ENCODE measurements at regions not wholly inside any gene's neighbourhood (a gene's known extent, or its start where the extent isn't known, plus 50 kb on each side); places are given as distances from the start of the nearest gene placed in this dataset.
"Not testable (repeated sequence)": the region's sequence is repeated elsewhere in the genome, so short reads cannot be mapped to it uniquely, and the experiment has no call there.

- H3K27ac Mint-ChIP-seq = no peak overlapping the region
- no peaks in the 10 kb centered on the region for H3K4me1 Mint-ChIP-seq
- DNase-seq = no peak
- POLR2A ChIA-PET = no interaction called here
- no peak overlapping the region for H3K4me3 Mint-ChIP-seq
- no peaks in the 10 kb centered on the region for H3K27me3 Mint-ChIP-seq
- CTCF ChIA-PET = no interaction called here
- H3K9me3 Mint-ChIP-seq = peaks cover 2% of the 10 kb centered on the region
- no peaks in the 10 kb centered on the region for H3K36me3 Mint-ChIP-seq (ENCODE audit: low read depth)
Measured at GRCh38 chr9:102652471-102652870, 342.7 kb upstream of the CYLC2 start.

GRCh38 chr9:102650896-102651295 is 344.2 kb upstream of the CYLC2 start:
- Mint-ChIP-seq H3K4me3 (no peak overlapping the region), H3K27ac (no peak overlapping the region), H3K4me1 (no peaks in the 10 kb centered on the region), H3K36me3 (ENCODE audit: low read depth) (no peaks in the 10 kb centered on the region), H3K27me3 (no peaks in the 10 kb centered on the region), H3K9me3 (peaks cover 2% of the 10 kb centered on the region)
- ChIA-PET CTCF (no interaction called here), POLR2A (no interaction called here)
- no peak for DNase-seq

- CTCF ChIA-PET = no interaction called here
- Mint-ChIP-seq H3K27me3 (no peaks in the 10 kb centered on the region), H3K4me1 (no peaks in the 10 kb centered on the region), H3K4me3 (no peak overlapping the region), H3K27ac (no peak overlapping the region), H3K36me3 (ENCODE audit: low read depth) (no peaks in the 10 kb centered on the region), H3K9me3 (peaks cover 7% of the 10 kb centered on the region)
- DNase-seq = no peak
- POLR2A ChIA-PET = no interaction called here
Measured at GRCh38 chr9:102642651-102643050, 352.5 kb upstream of the CYLC2 start.

GRCh38 chr9:102631559-102631958 is 363.6 kb upstream of the CYLC2 start:
- H3K4me1 Mint-ChIP-seq = no peaks in the 10 kb centered on the region
- ChIA-PET CTCF (no interaction called here), POLR2A (no interaction called here)
- H3K36me3 Mint-ChIP-seq (ENCODE audit: low read depth) = no peaks in the 10 kb centered on the region
- H3K4me3 Mint-ChIP-seq = no peak overlapping the region
- peaks cover 3% of the 10 kb centered on the region for H3K9me3 Mint-ChIP-seq
- no peak overlapping the region for H3K27ac Mint-ChIP-seq
- DNase-seq = no peak
- H3K27me3 Mint-ChIP-seq = no peaks in the 10 kb centered on the region

- Mint-ChIP-seq H3K9me3 (peaks cover 8% of the 10 kb centered on the region), H3K4me3 (no peak overlapping the region), H3K27ac (no peak overlapping the region), H3K27me3 (no peaks in the 10 kb centered on the region), H3K4me1 (no peaks in the 10 kb centered on the region), H3K36me3 (ENCODE audit: low read depth) (no peaks in the 10 kb centered on the region)
- ChIA-PET POLR2A (no interaction called here), CTCF (no interaction called here)
- no peak for DNase-seq
Measured at GRCh38 chr9:102609461-102609860, 385.7 kb upstream of the CYLC2 start.

- H3K9me3 Mint-ChIP-seq = peaks cover 18% of the 10 kb centered on the region
- H3K4me1 Mint-ChIP-seq; H3K27ac Mint-ChIP-seq; CTCF ChIA-PET; H3K36me3 Mint-ChIP-seq (ENCODE audit: low read depth); DNase-seq; H3K4me3 Mint-ChIP-seq; POLR2A ChIA-PET; H3K27me3 Mint-ChIP-seq: not testable (repeated sequence)
Measured at GRCh38 chr9:102603198-102604195, 391.6 kb upstream of the CYLC2 start.

- no peaks in the 10 kb centered on the region for H3K4me1 Mint-ChIP-seq
- peaks cover 11% of the 10 kb centered on the region for H3K9me3 Mint-ChIP-seq
Measured at GRCh38 chr9:102594241-102594640, 400.9 kb upstream of the CYLC2 start.

GRCh38 chr9:102587281-102587680 is 407.9 kb upstream of the CYLC2 start:
- H3K36me3 Mint-ChIP-seq (ENCODE audit: low read depth) = no peaks in the 10 kb centered on the region
- ChIA-PET CTCF (no interaction called here), POLR2A (no interaction called here)
- H3K4me1 Mint-ChIP-seq = no peaks in the 10 kb centered on the region
- H3K9me3 Mint-ChIP-seq = peaks cover 2% of the 10 kb centered on the region
- no peak overlapping the region for H3K4me3 Mint-ChIP-seq
- no peak overlapping the region for H3K27ac Mint-ChIP-seq
- no peaks in the 10 kb centered on the region for H3K27me3 Mint-ChIP-seq
- DNase-seq = no peak

More at GRCh38 chr9:102594241-102594640, 400.9 kb upstream of the CYLC2 start:
- Mint-ChIP-seq H3K27ac (no peak overlapping the region), H3K36me3 (ENCODE audit: low read depth) (no peaks in the 10 kb centered on the region), H3K4me3 (no peak overlapping the region), H3K27me3 (no peaks in the 10 kb centered on the region)
- ChIA-PET POLR2A (no interaction called here), CTCF (no interaction called here)
- no peak for DNase-seq

GRCh38 chr9:102569436-102569835 is 425.7 kb upstream of the CYLC2 start:
- CTCF ChIA-PET = no interaction called here
- Mint-ChIP-seq H3K27me3 (no peaks in the 10 kb centered on the region), H3K36me3 (ENCODE audit: low read depth) (no peaks in the 10 kb centered on the region)

GRCh38 chr9:102551346-102551745 is 443.8 kb upstream of the CYLC2 start:
- Mint-ChIP-seq H3K27me3 (no peaks in the 10 kb centered on the region), H3K36me3 (ENCODE audit: low read depth) (no peaks in the 10 kb centered on the region), H3K4me1 (no peaks in the 10 kb centered on the region), H3K9me3 (peaks cover 34% of the 10 kb centered on the region), H3K27ac (no peak overlapping the region), H3K4me3 (no peak overlapping the region)
- no peak for DNase-seq
- ChIA-PET POLR2A (no interaction called here), CTCF (no interaction called here)

More at GRCh38 chr9:102569436-102569835, 425.7 kb upstream of the CYLC2 start:
- POLR2A ChIA-PET = interaction anchor here (0.5 kb wide), 1 partner anchor 545 kb away, joined by 3 read pairs; no protein-coding TSS in a partner anchor
- H3K4me3 Mint-ChIP-seq = no peak overlapping the region
- H3K27ac Mint-ChIP-seq = no peak overlapping the region
- H3K9me3 Mint-ChIP-seq = peaks cover 7% of the 10 kb centered on the region
- no peaks in the 10 kb centered on the region for H3K4me1 Mint-ChIP-seq
- no peak for DNase-seq

- Mint-ChIP-seq H3K27me3 (no peaks in the 10 kb centered on the region), H3K36me3 (ENCODE audit: low read depth) (no peaks in the 10 kb centered on the region), H3K27ac (no peak overlapping the region), H3K9me3 (peaks cover 34% of the 10 kb centered on the region), H3K4me1 (no peaks in the 10 kb centered on the region), H3K4me3 (no peak overlapping the region)
- ChIA-PET CTCF (no interaction called here), POLR2A (no interaction called here)
- DNase-seq = no peak
Measured at GRCh38 chr9:102550886-102551285, 444.2 kb upstream of the CYLC2 start.

- no peaks in the 10 kb centered on the region for H3K4me1 Mint-ChIP-seq
- no peak overlapping the region for H3K27ac Mint-ChIP-seq
- no peaks in the 10 kb centered on the region for H3K36me3 Mint-ChIP-seq (ENCODE audit: low read depth)
- H3K27me3 Mint-ChIP-seq = no peaks in the 10 kb centered on the region
- H3K9me3 Mint-ChIP-seq = peaks cover 34% of the 10 kb centered on the region
- DNase-seq = no peak
- no peak overlapping the region for H3K4me3 Mint-ChIP-seq
- POLR2A ChIA-PET = no interaction called here
- CTCF ChIA-PET = no interaction called here
Measured at GRCh38 chr9:102550266-102550665, 444.9 kb upstream of the CYLC2 start.

GRCh38 chr9:102534031-102534430 is 461.1 kb upstream of the CYLC2 start:
- Mint-ChIP-seq H3K4me1 (no peaks in the 10 kb centered on the region), H3K4me3 (no peak overlapping the region), H3K27me3 (no peaks in the 10 kb centered on the region), H3K9me3 (peaks cover 2% of the 10 kb centered on the region), H3K36me3 (ENCODE audit: low read depth) (no peaks in the 10 kb centered on the region), H3K27ac (no peak overlapping the region)
- no peak for DNase-seq
- POLR2A ChIA-PET = no interaction called here
- CTCF ChIA-PET = no interaction called here

- Mint-ChIP-seq H3K27me3 (no peaks in the 10 kb centered on the region), H3K36me3 (ENCODE audit: low read depth) (no peaks in the 10 kb centered on the region), H3K4me3 (no peak overlapping the region), H3K27ac (no peak overlapping the region), H3K9me3 (peaks cover 4% of the 10 kb centered on the region), H3K4me1 (no peaks in the 10 kb centered on the region)
- DNase-seq = no peak
- ChIA-PET POLR2A (no interaction called here), CTCF (no interaction called here)
Measured at GRCh38 chr9:102521097-102521755, 473.9 kb upstream of the CYLC2 start.
